Ishikawa (cell line): ENCODE measurements at regions not wholly inside any gene's neighbourhood (a gene's known extent, or its start where the extent isn't known, plus 50 kb on each side); places are given as distances from the start of the nearest gene placed in this dataset.

Source experiments
- CEBPB ChIP-seq: IDR thresholded peaks from 2 replicates; pipeline ENCODE4 v1.6.1; 2012
- CREB1 ChIP-seq: IDR thresholded peaks from 2 replicates; pipeline ENCODE4 v1.6.1; 2012; ENCODE audit warnings: low read depth
- EGR1 ChIP-seq: IDR thresholded peaks from 2 replicates; pipeline ENCODE4 v1.6.1; 2012
- EP300 ChIP-seq: IDR thresholded peaks from 2 replicates; pipeline ENCODE4 v1.6.1; 2012; ENCODE audit warnings: borderline replicate concordance
- FOXM1 ChIP-seq: IDR thresholded peaks from 2 replicates; pipeline ENCODE4 v1.6.1; 2012; ENCODE audit warnings: low read depth, borderline replicate concordance
- NFIC ChIP-seq: IDR thresholded peaks from 2 replicates; pipeline ENCODE4 v1.6.1; 2012
- RAD21 ChIP-seq: IDR thresholded peaks from 2 replicates; pipeline ENCODE4 v1.6.1; 2012; ENCODE audit warnings: low read depth
- TAF1 ChIP-seq: IDR thresholded peaks from 2 replicates; pipeline ENCODE4 v1.6.1; 2012; ENCODE audit warnings: low read depth, mild to moderate bottlenecking
- TCF12 ChIP-seq: IDR thresholded peaks from 2 replicates; pipeline ENCODE4 v1.6.1; 2012; ENCODE audit warnings: low read depth
- TEAD4 ChIP-seq: IDR thresholded peaks from 2 replicates; pipeline ENCODE4 v1.6.1; 2012
- USF1 ChIP-seq: IDR thresholded peaks from 2 replicates; pipeline ENCODE4 v1.6.1; 2012
- YY1 ChIP-seq: IDR thresholded peaks from 2 replicates; pipeline ENCODE4 v1.6.1; 2012; ENCODE audit warnings: low read depth
- ZBTB7A ChIP-seq: IDR thresholded peaks from 2 replicates; pipeline ENCODE4 v1.6.1; 2012; ENCODE audit warnings: low read depth
- TF ChIP-seq, protein P1 (sequence below): IDR thresholded peaks from 2 replicates; pipeline ENCODE4 v1.6.1; 2012; ENCODE audit warnings: low read depth, mild to moderate bottlenecking
- TF ChIP-seq, protein P2 (sequence below): IDR thresholded peaks from 2 replicates; pipeline ENCODE4 v1.6.1; 2012

DNA sequence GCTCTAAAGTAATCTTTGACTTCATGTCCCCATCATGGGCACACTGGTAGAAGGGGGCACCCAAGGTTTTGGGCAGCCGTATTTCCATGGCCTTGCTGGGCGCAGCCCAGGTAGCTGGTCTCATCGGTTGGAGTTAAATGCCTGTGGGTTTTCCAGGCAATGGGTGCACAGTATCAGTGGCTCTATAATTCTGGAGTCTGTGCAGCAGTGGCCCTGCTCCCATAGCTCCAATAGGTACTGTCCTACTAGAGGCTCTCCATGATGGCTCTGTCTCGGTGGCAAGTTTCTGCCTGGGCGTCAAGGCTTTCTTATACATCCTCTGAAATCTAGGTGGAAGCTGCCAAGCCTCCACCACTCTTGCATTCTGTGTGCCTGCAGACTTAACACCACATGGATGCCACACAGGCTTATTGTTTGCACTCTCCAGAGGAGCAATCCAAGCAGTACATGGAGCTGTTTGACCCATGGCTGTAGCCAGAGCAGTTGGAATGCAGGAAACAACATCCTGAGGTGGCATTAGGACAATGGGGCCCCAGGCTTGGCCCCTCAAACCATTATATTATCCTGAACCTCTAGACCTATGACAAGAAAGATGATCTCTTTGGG lies 60.5 kb upstream of the UGT8 start:
- TF ChIP-seq TAF1 (no peak), CREB1 (no peak), CEBPB (no peak), NFIC (no peak), RAD21 (no peak), ZBTB7A (no peak), EP300 (no peak), TCF12 (no peak), EGR1 (no peak), YY1 (no peak), TEAD4 (no peak)
- TF ChIP-seq, protein P1, sequence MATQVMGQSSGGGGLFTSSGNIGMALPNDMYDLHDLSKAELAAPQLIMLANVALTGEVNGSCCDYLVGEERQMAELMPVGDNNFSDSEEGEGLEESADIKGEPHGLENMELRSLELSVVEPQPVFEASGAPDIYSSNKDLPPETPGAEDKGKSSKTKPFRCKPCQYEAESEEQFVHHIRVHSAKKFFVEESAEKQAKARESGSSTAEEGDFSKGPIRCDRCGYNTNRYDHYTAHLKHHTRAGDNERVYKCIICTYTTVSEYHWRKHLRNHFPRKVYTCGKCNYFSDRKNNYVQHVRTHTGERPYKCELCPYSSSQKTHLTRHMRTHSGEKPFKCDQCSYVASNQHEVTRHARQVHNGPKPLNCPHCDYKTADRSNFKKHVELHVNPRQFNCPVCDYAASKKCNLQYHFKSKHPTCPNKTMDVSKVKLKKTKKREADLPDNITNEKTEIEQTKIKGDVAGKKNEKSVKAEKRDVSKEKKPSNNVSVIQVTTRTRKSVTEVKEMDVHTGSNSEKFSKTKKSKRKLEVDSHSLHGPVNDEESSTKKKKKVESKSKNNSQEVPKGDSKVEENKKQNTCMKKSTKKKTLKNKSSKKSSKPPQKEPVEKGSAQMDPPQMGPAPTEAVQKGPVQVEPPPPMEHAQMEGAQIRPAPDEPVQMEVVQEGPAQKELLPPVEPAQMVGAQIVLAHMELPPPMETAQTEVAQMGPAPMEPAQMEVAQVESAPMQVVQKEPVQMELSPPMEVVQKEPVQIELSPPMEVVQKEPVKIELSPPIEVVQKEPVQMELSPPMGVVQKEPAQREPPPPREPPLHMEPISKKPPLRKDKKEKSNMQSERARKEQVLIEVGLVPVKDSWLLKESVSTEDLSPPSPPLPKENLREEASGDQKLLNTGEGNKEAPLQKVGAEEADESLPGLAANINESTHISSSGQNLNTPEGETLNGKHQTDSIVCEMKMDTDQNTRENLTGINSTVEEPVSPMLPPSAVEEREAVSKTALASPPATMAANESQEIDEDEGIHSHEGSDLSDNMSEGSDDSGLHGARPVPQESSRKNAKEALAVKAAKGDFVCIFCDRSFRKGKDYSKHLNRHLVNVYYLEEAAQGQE, result no peak
- TF ChIP-seq, protein P2, sequence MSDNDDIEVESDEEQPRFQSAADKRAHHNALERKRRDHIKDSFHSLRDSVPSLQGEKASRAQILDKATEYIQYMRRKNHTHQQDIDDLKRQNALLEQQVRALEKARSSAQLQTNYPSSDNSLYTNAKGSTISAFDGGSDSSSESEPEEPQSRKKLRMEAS, result no peak

- TF ChIP-seq, protein P1, result no peak
- TF ChIP-seq YY1 (no peak), USF1 (no peak), TEAD4 (no peak), CEBPB (no peak), EGR1 (no peak), TCF12 (no peak), FOXM1 (no peak)
- TF ChIP-seq, protein P2, result no peak
These were observed 58.6 kb upstream of the UGT8 start for GRCh38 chr4:114539985-114540384.

DNA sequence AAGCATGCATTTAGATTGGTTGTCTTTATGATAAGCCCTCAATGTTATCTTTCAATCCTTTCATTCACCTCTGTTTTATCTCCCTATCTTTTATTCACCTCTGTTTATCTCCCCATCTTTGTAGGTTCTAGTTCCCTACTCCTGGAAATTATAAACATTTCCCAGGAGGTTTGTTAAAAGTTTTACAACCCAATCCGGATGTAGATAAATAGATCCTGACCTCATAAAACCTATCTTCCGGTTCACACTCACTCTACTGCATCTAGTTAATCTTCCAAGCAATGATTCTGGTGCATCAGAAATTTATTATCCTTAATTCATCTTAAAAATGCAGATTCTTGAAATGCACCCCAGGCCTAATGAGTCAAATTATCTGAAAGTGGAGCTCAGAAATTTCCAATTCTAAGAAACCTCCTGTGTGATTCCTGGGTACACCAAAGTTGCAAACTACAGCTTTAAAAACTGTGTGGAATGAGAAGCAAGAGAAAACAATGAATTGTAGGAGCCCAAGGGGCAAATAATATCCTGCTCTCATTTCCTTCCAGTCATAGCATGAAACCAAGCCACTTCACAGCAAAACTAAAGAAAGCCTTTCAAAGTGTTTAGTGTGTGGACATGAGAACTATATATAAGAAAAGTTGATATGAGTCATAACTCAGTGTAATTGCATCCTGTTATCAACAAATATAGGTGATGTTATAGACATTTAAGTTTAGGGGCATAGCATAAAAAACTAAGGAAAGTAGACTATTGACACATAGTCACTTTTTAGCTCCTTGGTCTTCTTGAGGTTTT lies 51.1 kb upstream of the UGT8 start:
- TF ChIP-seq TEAD4 (no peak), TCF12 (no peak), USF1 (no peak), ZBTB7A (no peak), TAF1 (no peak)
- TF ChIP-seq, protein P2, result no peak
